MCF 10A (cell line): ENCODE measurements at regions not wholly inside any gene's neighbourhood (a gene's known extent, or its start where the extent isn't known, plus 50 kb on each side); places are given as distances from the start of the nearest gene placed in this dataset.
A peak's percentile ranks its signal among the peaks of the same experiment; 100 is the strongest.

Experiments used
- BruUV-seq: library from RNA; stranded (reverse); fragments of 400-500 nt; replicated peaks from 2 replicates; lab custom pipeline; 2021; lab: Mats Ljungman, UMichigan
- CTCF ChIA-PET: fragments of 300-600 bp; sonication (Branson Sonifier 250); formaldehyde crosslinking; extraction: SDS; loops from one replicate; lab custom pipeline; 2021; ENCODE audit warnings: antibody characterized with exemption, inconsistent platforms; lab: Yijun Ruan, JAX
- POLR2A ChIA-PET: fragments of 300-600, 350-650 bp; sonication (Branson Sonifier 250); formaldehyde crosslinking; extraction: SDS; loops from one replicate; lab custom pipeline; 2020; ENCODE audit warnings: antibody characterized with exemption, inconsistent platforms; lab: Yijun Ruan, JAX
- DNase-seq: peaks from one replicate; pipeline ENCODE4 v3.0.0-alpha.2; 2018; ENCODE audit not compliant: unreplicated experiment
- H3K27ac Mint-ChIP-seq: one replicate; pipeline ENCODE4 v1.8.0; 2022; ENCODE audit warnings: mild to moderate bottlenecking, low read depth, mixed read lengths; ENCODE audit not compliant: unreplicated experiment
- H3K27me3 Mint-ChIP-seq: one replicate; pipeline ENCODE4 v1.8.0; 2022; ENCODE audit warnings: mixed read lengths; ENCODE audit not compliant: insufficient read depth, unreplicated experiment
- H3K36me3 Mint-ChIP-seq: one replicate; pipeline ENCODE4 v1.8.0; 2022; ENCODE audit warnings: mild to moderate bottlenecking, moderate library complexity, mixed read lengths; ENCODE audit not compliant: insufficient read depth, unreplicated experiment
- H3K4me1 Mint-ChIP-seq: one replicate; pipeline ENCODE4 v1.8.0; 2022; ENCODE audit warnings: mixed read lengths; ENCODE audit not compliant: insufficient read depth, unreplicated experiment
- H3K4me3 Mint-ChIP-seq: one replicate; pipeline ENCODE4 v1.8.0; 2022; ENCODE audit warnings: mild to moderate bottlenecking, moderate library complexity, mixed read lengths; ENCODE audit not compliant: unreplicated experiment
- H3K9me3 Mint-ChIP-seq: one replicate; pipeline ENCODE4 v1.8.0; 2022; ENCODE audit warnings: mixed read lengths; ENCODE audit not compliant: unreplicated experiment
- intact Hi-C: fragments of 100-400 bp; cut with micrococcal nuclease; formaldehyde crosslinking; loops from 2 replicates; pipeline ENCODE4 v1.14.1; 2022
- TF ChIP-seq, protein P1 (sequence below): fragments of 200-600 bp; IDR thresholded peaks from one replicate; pipeline ENCODE4 v1.8.0; 2022; ENCODE audit warnings: antibody characterized with exemption, mild to moderate bottlenecking; ENCODE audit not compliant: unreplicated experiment

DNA sequence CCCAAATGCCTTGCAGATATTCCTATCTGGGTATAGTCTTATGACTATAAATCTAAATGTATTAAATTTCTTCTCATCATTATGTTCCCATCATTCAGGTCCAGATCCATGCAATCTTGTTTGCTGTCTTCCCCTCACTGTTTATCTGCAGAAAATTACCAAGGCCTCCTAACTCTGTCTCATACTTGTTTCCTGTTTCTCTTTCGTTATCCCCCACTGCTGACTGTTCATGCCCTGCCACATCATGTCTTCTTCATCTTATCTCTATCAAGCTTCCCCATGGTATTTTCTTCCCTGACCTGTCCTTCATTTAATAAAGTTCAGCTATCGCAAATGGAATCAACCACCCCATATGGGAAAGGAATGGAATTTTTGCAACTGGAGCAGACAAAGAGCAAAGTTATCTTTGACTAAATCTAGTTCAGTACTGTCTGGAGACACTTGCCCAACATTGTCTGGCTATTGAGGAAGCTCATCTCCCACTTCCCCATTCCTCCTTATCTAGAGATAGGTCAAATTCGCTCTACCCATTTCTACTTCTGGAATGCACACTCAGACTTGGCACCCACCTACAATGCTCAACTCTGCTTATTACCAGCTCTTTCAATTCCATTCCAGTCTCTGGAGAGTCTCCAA is 1358.1 kb downstream of the EFNB2 start:
- ChIA-PET CTCF (interaction anchor here (0.9 kb wide), 1 partner anchor 25 kb away, joined by 3 read pairs; no protein-coding TSS in a partner anchor), POLR2A (no interaction called here)
- Mint-ChIP-seq H3K36me3 (no peaks in the 10 kb centered on the region), H3K27me3 (no peaks in the 10 kb centered on the region), H3K9me3 (no peaks in the 10 kb centered on the region), H3K27ac (no peak overlapping the region), H3K4me3 (no peak overlapping the region), H3K4me1 (no peaks in the 10 kb centered on the region)
- DNase-seq, result peak; percentile 5
- intact Hi-C loops, result no loop called here
- BruUV-seq, result no TSS peak
- TF ChIP-seq, protein P1, sequence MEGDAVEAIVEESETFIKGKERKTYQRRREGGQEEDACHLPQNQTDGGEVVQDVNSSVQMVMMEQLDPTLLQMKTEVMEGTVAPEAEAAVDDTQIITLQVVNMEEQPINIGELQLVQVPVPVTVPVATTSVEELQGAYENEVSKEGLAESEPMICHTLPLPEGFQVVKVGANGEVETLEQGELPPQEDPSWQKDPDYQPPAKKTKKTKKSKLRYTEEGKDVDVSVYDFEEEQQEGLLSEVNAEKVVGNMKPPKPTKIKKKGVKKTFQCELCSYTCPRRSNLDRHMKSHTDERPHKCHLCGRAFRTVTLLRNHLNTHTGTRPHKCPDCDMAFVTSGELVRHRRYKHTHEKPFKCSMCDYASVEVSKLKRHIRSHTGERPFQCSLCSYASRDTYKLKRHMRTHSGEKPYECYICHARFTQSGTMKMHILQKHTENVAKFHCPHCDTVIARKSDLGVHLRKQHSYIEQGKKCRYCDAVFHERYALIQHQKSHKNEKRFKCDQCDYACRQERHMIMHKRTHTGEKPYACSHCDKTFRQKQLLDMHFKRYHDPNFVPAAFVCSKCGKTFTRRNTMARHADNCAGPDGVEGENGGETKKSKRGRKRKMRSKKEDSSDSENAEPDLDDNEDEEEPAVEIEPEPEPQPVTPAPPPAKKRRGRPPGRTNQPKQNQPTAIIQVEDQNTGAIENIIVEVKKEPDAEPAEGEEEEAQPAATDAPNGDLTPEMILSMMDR, result no peak

DNA sequence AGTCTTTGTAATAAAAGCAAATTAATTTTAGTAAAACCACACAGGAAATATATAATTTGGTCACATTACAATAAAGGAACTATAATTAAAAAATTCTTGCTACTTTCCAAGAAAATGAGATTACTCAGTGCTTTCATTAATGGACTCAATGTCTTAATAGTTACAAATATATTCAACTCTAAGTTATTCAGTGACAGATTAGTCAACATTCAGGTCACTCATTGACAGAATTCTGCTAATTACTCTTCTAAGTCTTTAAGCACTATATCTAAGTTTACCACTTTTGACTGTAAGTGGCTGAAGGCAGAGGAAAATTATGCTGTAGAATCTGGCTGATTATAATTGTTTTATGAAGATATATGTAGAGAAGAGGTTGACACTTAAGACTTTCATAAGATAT is 1365.0 kb downstream of the EFNB2 start:
- H3K9me3 Mint-ChIP-seq, result no peaks in the 10 kb centered on the region
- no peak overlapping the region for H3K27ac Mint-ChIP-seq
- no peaks in the 10 kb centered on the region for H3K36me3 Mint-ChIP-seq
- no peaks in the 10 kb centered on the region for H3K27me3 Mint-ChIP-seq
- ChIA-PET CTCF (interaction anchor here (0.8 kb wide), 1 partner anchor 32 kb away, joined by 3 read pairs; no protein-coding TSS in a partner anchor), POLR2A (no interaction called here)
- TF ChIP-seq, protein P1, result no peak
- no peak for DNase-seq
- H3K4me3 Mint-ChIP-seq, result no peak overlapping the region
- intact Hi-C loops, result no loop called here
- H3K4me1 Mint-ChIP-seq, result peaks cover 5% of the 10 kb centered on the region
- BruUV-seq, result no TSS peak

DNA sequence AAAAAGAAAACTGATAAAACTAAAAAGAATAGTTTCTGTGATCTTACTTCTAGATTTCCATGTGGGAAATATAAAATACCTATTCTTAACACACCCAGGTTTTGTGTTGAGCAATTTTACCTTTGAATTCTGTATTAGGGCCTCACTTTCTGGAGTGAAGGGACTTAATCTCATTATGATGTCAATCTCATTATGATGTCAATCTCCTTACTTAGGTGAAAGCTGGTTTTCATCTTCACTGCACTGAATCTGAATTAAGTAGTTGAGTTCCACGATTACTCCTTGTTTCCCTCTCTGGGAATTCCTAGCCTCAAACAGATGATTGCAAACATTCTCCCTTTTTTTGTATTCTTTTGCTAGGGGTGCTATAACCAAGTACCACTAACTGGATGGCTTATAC is 1367.2 kb downstream of the EFNB2 start:
- intact Hi-C loops, result no loop called here

DNA sequence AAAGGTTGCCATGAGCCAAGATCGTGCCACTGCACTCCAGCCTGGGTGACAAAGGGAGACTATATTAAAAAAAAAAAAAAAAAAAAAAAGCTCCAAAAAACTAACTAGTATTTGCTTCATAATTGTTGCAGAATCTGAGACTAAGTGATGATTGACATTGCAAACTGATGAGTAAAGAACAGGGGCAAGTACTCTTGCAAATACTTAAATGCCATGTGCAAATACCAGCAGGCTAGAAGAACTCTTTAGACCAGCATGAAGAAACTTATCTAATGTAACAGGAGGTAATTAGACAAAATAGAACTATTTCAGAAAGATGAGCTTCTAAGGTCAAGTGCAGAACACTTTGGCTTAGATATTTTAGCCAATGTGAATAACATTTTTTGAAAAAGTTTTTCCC is 1368.1 kb downstream of the EFNB2 start:
- no peaks in the 10 kb centered on the region for H3K9me3 Mint-ChIP-seq
- no peaks in the 10 kb centered on the region for H3K36me3 Mint-ChIP-seq
- ChIA-PET CTCF (interaction anchor here (0.6 kb wide), 1 partner anchor 598 kb away, joined by 3 read pairs; no protein-coding TSS in a partner anchor), POLR2A (interaction anchor here (1.0 kb wide), 1 partner anchor 17 kb away, joined by 5 read pairs; no protein-coding TSS in a partner anchor)
- intact Hi-C loops, result no loop called here
- TF ChIP-seq, protein P1, result no peak
- no peak overlapping the region for H3K27ac Mint-ChIP-seq
- no peaks in the 10 kb centered on the region for H3K27me3 Mint-ChIP-seq
- peaks cover 6% of the 10 kb centered on the region for H3K4me1 Mint-ChIP-seq
- H3K4me3 Mint-ChIP-seq, result no peak overlapping the region
- BruUV-seq, result no TSS peak
- DNase-seq, result no peak

More for the DNA sequence above, 1367.2 kb downstream of the EFNB2 start:
- Mint-ChIP-seq H3K9me3 (no peaks in the 10 kb centered on the region), H3K27me3 (no peaks in the 10 kb centered on the region), H3K4me1 (peaks cover 6% of the 10 kb centered on the region), H3K36me3 (no peaks in the 10 kb centered on the region), H3K27ac (no peak overlapping the region), H3K4me3 (no peak overlapping the region)
- DNase-seq, result no peak
- no TSS peak for BruUV-seq
- ChIA-PET CTCF (no interaction called here), POLR2A (no interaction called here)
- TF ChIP-seq, protein P1, result no peak
